ENCODE measurements at regions not wholly inside any gene's neighbourhood (a gene's known extent, or its start where the extent isn't known, plus 50 kb on each side); places are given as distances from the start of the nearest gene placed in this dataset.

GRCh38 chr4:111681270-111681669, 464.0 kb upstream of the FAM241A start:
- DNase-seq, result no peak

DNA sequence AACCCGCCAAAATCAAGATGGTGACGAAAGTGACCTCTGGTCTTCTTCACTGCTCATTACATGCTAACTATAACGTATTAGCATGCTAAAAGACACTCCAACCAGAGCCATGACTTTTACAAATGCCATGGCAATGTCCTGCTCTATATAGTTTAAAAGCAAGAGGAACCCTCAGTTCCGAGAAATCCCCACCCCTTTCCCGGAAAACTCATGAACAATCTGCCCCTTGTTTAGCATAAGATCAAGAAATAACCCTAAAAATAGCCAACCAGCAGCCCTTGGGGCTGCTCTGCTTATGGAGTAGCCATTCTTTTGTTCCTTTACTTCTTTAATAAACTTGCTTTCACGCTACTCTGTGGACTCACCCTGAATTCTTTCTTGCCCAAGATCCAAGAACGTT, 463.5 kb upstream of the FAM241A start:
- DNase-seq, result no peak

DNA sequence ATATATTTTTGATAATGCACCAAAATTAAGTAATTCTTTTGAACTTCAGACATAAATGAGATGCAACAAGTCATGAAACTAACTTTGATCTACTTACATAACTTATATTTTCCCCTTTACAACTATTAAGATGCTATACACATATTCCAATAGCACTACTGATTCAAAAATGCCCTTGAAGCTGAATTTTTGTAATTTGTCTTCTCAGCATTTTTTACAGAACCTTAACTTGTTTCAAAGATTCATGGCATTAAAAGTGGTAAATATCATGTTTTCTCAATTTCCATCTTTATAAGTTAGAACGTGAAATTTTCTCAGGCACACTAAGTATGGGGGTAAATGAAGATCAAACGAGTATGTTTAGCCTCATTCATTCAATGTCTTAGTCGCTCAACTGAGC, 460.0 kb upstream of the FAM241A start:
- DNase-seq, result no peak

DNA sequence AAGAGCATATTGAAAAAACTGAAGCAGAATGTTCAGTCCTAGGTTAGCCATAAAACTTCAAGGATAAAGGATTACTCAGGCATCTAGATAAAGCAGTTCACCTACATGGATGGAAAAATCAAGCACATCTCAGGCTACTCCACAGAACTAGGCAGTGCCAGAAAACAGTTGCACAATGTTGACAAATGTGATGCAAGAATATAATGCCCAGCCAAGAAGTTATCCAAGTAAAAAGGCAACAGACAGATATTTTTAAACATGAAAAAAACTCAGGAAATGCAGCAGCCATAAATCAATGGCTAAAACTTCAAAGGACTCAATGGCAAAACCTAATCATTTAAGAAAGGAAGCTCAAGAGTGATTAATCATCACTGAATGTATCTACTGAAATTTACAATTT, 456.0 kb upstream of the FAM241A start:
- DNase-seq, result no peak

DNA sequence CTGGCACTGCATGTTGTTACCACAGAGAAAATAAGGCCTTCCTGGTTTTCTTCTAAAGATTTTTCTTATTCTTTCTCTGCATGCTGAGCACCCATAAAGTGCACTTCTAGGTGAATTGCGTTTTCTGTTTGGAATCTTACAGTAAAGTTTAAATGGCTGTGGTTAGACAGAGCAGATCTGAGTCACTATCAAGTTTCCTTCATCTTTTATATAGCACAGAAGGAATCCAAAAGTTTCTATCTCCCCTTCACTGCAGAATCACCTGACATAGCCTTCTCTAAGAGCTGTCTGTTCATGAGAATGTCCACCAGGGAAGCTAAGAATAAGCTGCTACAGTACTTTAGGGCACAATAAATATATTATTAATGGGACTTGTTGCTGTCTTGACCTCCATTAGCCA, 455.5 kb upstream of the FAM241A start:
- DNase-seq, result no peak

DNA sequence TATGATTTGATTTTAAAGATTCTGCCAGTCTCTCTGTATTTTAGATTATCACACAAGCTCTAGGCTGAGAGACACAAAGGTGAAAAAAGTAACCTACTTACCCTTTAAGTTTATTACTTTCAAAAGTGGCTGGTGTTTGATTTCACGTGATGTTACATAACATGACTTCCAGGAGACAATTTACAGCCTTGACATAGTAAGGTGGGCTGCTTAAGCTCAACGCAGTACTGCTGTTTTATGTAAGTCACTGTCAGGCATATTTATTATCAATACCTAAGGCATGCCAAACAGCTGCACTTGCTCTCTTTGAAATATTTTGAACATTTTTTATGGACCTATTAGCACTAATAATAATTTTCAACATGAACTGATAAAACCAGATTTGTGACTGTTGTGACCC, 451.5 kb upstream of the FAM241A start:
- DNase-seq, result no peak

- DNase-seq, result no peak
These were observed 449.6 kb upstream of the FAM241A start for GRCh38 chr4:111695677-111696076.

DNA sequence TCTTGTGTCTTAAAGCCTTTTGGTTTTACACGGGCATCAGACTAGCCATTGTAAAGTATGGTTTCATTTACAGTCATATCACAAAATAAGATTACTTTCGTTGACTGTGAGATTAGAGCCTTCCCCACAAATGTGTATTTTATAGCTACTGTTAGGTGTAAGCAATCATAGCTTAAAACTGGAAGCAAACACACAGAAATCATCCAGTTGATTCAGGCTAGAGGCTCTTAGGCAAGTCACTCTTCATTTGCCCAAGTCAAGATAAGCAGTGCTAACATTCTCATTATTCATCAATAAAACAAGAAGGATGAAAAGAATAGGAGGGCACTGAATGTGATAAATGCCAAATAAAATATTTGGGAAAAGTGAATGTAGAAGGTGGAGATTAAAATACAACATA, 448.7 kb upstream of the FAM241A start:
- DNase-seq, result no peak

GRCh38 chr4:111697176-111697942, 447.9 kb upstream of the FAM241A start:
- no peak for DNase-seq

- no peak for DNase-seq
These were observed 446.9 kb upstream of the FAM241A start for GRCh38 chr4:111698361-111698760.

GRCh38 chr4:111699165-111699564, 446.1 kb upstream of the FAM241A start:
- no peak for DNase-seq

DNA sequence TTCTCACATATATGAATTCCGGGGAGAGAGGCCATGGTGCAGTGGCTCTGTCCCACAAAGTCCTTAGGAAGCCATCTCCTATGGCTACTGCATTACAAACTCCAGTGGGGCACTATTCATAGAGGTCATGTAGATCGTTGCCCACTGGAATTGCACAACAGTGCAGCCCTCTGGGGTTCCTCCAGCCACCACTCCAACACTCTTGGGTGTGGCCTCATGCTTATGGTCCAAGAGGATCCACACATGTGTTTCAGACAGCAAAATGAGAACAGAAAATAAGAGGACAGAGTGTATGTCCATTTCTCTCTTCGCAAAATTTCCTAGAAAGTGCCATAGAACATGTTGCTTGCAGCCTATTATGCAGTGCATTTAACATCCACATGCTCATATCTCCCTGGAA, 444.2 kb upstream of the FAM241A start:
- DNase-seq, result no peak

DNA sequence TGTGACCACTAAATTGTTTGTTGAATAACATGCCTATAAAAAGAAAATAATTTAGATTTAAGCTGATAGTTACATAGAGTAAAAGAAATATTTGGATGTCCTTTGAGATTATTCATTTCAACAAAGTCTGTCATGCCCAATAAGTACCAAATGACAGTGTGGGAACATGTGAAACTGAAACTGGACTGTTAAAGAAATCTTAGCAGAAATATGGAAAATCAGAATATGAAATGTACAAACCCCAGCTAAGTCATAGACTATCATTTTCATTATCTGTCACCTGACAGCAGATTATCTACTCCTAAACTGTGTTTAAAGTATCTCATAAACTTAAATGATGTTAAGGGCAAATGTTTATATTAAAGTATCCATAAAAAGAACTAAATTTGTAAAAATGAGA, 437.8 kb upstream of the FAM241A start:
- DNase-seq, result no peak

GRCh38 chr4:111712093-111712677, 433.1 kb upstream of the FAM241A start:
- no peak for DNase-seq

GRCh38 chr4:111713276-111713675, 432.0 kb upstream of the FAM241A start:
- DNase-seq, result no peak

- no peak for DNase-seq
These were observed 427.3 kb upstream of the FAM241A start for GRCh38 chr4:111717921-111718320.

DNA sequence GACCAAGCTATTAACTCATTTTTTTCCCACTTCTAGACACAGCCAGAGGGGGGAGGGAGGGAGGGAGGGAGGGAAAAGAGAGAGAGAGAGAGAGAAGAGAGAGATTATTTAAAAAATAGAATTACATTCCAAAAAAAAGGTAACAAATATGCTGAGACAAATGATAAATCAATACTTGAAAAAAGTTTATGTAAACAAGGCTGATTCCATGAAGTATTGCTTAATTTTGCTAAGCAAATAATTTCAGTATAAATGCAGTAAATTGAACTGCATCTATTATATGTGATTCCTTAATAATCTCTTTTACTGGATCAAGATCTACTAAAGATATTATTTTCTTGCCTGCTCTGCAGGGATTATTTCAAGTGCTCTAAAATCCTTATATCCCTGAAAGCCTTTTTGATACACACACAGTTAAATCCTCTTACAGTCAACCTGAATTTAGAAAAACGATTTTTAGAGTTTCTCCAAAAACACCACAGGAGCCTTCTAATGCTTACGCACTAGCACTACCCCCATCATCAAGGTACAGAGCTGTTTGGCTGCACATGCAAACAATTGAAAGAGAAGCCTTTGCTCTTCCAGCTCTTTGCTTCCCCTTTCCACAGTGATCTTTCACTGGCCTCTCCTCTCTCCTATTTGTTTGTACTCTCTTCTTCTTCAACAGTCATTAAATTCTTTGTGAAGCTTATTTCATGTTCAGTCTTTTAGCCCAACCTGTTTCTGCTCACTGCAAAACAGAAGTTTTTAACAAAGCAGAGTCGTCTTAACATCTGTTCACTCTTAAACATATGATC, 426.3 kb upstream of the FAM241A start:
- no peak for DNase-seq

GRCh38 chr4:111720866-111721265, 424.4 kb upstream of the FAM241A start:
- no peak for DNase-seq

DNA sequence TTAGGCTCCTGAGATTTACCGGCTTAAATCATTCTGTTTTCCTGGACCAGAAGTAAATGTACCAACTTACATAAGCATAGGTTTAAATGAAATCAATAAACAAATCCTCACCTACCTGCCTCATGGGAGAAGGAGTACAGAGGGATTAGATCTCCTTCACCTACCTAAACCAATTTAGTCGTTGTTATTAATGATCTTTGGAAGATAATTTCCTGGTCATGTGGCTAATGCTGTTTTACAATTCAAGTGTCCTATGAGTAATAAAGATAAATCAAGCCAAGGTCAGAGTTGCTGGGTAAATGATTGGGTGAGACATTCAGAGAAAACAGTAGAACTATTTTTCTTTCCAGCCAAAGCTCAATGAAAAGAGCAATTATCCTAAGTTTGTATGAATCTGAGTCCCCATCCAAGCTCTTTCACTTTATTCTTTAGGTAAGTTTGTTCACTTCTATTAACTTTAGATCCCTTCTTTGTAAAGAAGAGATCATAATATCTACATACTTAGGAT, 423.0 kb upstream of the FAM241A start:
- DNase-seq, result no peak

GRCh38 chr4:111736516-111736915, 408.7 kb upstream of the FAM241A start:
- no peak for DNase-seq

- no peak for DNase-seq
These were observed 400.4 kb upstream of the FAM241A start for GRCh38 chr4:111744847-111745246.

DNA sequence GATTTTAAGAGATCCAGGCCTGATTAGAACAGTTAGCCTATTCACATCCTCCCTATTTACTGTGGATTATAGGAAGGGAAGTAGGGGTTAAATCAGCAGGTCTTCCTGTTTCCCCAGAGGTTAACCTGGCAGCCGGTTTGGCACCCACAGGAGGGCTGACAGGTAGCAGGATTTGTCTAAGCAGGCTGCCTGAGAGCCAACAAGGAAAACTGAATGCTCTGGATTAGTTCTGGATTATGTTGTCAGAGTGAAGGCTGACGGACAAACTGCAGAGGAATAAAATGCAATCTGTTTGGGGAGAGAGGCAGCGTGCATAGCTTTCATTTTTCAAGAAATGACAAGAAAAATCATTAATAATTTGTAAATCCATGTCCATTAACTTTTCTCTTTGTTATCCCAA, 397.1 kb upstream of the FAM241A start:
- DNase-seq, result no peak

DNA sequence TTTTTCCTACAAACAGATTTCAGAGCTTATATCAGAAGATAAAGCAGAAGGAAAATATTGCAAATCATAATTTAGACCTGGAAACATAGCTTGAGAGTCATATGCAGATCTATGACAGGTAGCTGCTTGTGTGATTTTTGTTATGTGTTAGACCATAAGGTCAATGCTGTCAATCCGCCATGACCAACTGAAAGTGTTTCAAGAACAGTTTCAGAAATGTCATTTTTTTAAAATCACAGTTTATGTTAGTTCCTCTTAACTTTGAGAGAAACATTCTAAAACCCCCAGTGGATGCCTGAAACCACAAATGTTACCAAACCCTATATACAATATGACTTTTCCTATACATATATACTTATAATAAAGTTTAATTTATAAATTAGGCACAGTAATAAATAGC, 391.3 kb upstream of the FAM241A start:
- no peak for DNase-seq

GRCh38 chr4:111755571-111755970, 389.7 kb upstream of the FAM241A start:
- no peak for DNase-seq

All from activated T-cell treated with anti-CD3 and anti-CD28 coated beads, Interleukin-2, amount 50 U/mL, for 48 hours (primary cell).